Panc1 (cell line): ENCODE measurements at regions not wholly inside any gene's neighbourhood (a gene's known extent, or its start where the extent isn't known, plus 50 kb on each side); places are given as distances from the start of the nearest gene placed in this dataset.

Experiments used
- ATAC-seq: fragments of 200-7000 bp; cut with Tn5 transposase; 2 replicates; pipeline ENCODE4 v1.9.1; 2020; ENCODE audit warnings: mild to moderate bottlenecking, moderate library complexity
- BruUV-seq: library from RNA; stranded (reverse); fragments of 400-500 nt; replicated peaks from 2 replicates; lab custom pipeline; 2021; lab: Mats Ljungman, UMichigan
- CTCF ChIA-PET: fragments of 300-600 bp; sonication (Branson Sonifier 250); formaldehyde crosslinking; loops from one replicate; lab custom pipeline; 2022; ENCODE audit warnings: antibody characterized with exemption; lab: Charles Lee
- POLR2A ChIA-PET: fragments of 300-600 bp; sonication (Branson Sonifier 250); formaldehyde crosslinking; loops from one replicate; lab custom pipeline; 2022; ENCODE audit warnings: antibody characterized with exemption; lab: Charles Lee
- DNase-seq: peaks from one replicate; pipeline ENCODE4 v3.0.0-alpha.2; 2010; ENCODE audit warnings: low read depth, low spot score
- H3K27ac ChIP-seq: 2 replicates; pipeline ENCODE4 v1.5.1; 2011; ENCODE audit warnings: mild to moderate bottlenecking, low read length, inconsistent platforms
- H3K27me3 ChIP-seq: fragments of 200-500 bp; sonication (Bioruptor generic); 2 replicates; pipeline ENCODE4 v1.6.0; 2014; ENCODE audit warnings: low read length, inconsistent platforms; ENCODE audit not compliant: control insufficient read depth, insufficient read depth
- H3K36me3 ChIP-seq: fragments of 200-500 bp; sonication (Bioruptor generic); 2 replicates; pipeline ENCODE4 v1.5.1; 2014; ENCODE audit warnings: inconsistent platforms, mild to moderate bottlenecking, low read length, moderate library complexity; ENCODE audit not compliant: control insufficient read depth, insufficient read depth
- H3K4me1 ChIP-seq: 2 replicates; pipeline ENCODE4 v1.5.1; 2011; ENCODE audit warnings: inconsistent platforms, mild to moderate bottlenecking, low read length, moderate library complexity; ENCODE audit not compliant: control insufficient read depth, insufficient read depth
- H3K4me3 ChIP-seq, 2 experiments: 2 replicates each; pipeline ENCODE4 v1.5.1; 2011 to 2012; ENCODE audit warnings: low read depth in 2 of 2, low read length in 2 of 2, mild to moderate bottlenecking in 2 of 2, inconsistent platforms in 1 of 2, moderate library complexity in 1 of 2
- H3K9me3 ChIP-seq: fragments of 200-500 bp; sonication (Bioruptor generic); 2 replicates; pipeline ENCODE4 v1.5.1; 2014; ENCODE audit warnings: low read depth, mild to moderate bottlenecking, inconsistent platforms, low read length, moderate library complexity; ENCODE audit not compliant: control insufficient read depth, insufficient read depth
- CTCF ChIP-seq: fragments of 450-650 bp; IDR thresholded peaks from 2 replicates; pipeline ENCODE4 v1.5.1; 2017; ENCODE audit warnings: mild to moderate bottlenecking
- POLR2AphosphoS5 ChIP-seq: IDR thresholded peaks from 2 replicates; pipeline ENCODE4 v1.6.1; 2012; ENCODE audit warnings: mild to moderate bottlenecking, low read depth, low read length, moderate library complexity
- REST ChIP-seq, 2 experiments: IDR thresholded peaks; 2 replicates each; pipeline ENCODE4 v1.6.1; 2011 to 2012; ENCODE audit warnings: low read depth in 2 of 2, control low read depth in 1 of 2, low read length in 1 of 2, mild to moderate bottlenecking in 1 of 2, moderate library complexity in 1 of 2; ENCODE audit not compliant: insufficient read depth in 1 of 2
- SIN3A ChIP-seq: IDR thresholded peaks from 2 replicates; pipeline ENCODE4 v1.6.1; 2012; ENCODE audit warnings: low read depth, mild to moderate bottlenecking, low read length, moderate library complexity, borderline replicate concordance; ENCODE audit not compliant: insufficient read depth
- TCF7L2 ChIP-seq: IDR thresholded peaks from 2 replicates; pipeline ENCODE4 v1.6.1; 2011; ENCODE audit warnings: mild to moderate bottlenecking, low read depth, low read length, inconsistent platforms
- in situ Hi-C: cut with HindIII; loops from 2 replicates; pipeline ENCODE4 v1.10.0; 2016; ENCODE audit warnings: low sequenced_read_pairs, low pct_unique_long_range_greater_than_20kb
- intact Hi-C: fragments of 100-400 bp; cut with micrococcal nuclease; formaldehyde crosslinking; loops from one replicate; pipeline ENCODE4 v1.10.0; 2022; ENCODE audit not compliant: unreplicated experiment

- ChIA-PET POLR2A (no interaction called here), CTCF (no interaction called here)
- intact Hi-C loops, result no loop called here
- TF ChIP-seq POLR2AphosphoS5, result no peak
- TF ChIP-seq REST (IDR thresholded peaks at IDR 0.05; ENCODE audit: insufficient read depth in 1 of 2, low read depth in 2 of 2, low read length in 1 of 2), result no peak
- no peak for TF ChIP-seq SIN3A
- TF ChIP-seq TCF7L2, result no peak
- TF ChIP-seq CTCF, result no peak
- H3K9me3 ChIP-seq, result no peaks in the 10 kb centered on the region
- no peaks in the 10 kb centered on the region for H3K27me3 ChIP-seq
- DNase-seq (no peak), ATAC-seq (no peak)
- H3K36me3 ChIP-seq, result no peaks in the 10 kb centered on the region
- in situ Hi-C loops, result no loop called here
- no TSS peak for BruUV-seq
- H3K27ac ChIP-seq, result no peak overlapping the region
- no peak overlapping the region for H3K4me3 ChIP-seq
- peaks cover 7% of the 10 kb centered on the region for H3K4me1 ChIP-seq
These were observed 56.8 kb upstream of the TPM1 start for GRCh38 chr15:62985768-62986167.

GRCh38 chr15:62986948-62987347, 55.6 kb upstream of the TPM1 start:
- intact Hi-C loops, result no loop called here
- no peak for TF ChIP-seq SIN3A
- no peak for TF ChIP-seq CTCF
- TF ChIP-seq REST (IDR thresholded peaks at IDR 0.05; ENCODE audit: insufficient read depth in 1 of 2, low read depth in 2 of 2, low read length in 1 of 2), result no peak
- TF ChIP-seq POLR2AphosphoS5, result no peak
- no peak for TF ChIP-seq TCF7L2
- Histone ChIP-seq H3K36me3 (no peaks in the 10 kb centered on the region), H3K27me3 (no peaks in the 10 kb centered on the region), H3K27ac (no peak overlapping the region; the same call in 1 of the 2 replicates), H3K4me1 (peaks cover 7% of the 10 kb centered on the region), H3K4me3 (no peak overlapping the region), H3K9me3 (no peaks in the 10 kb centered on the region)
- DNase-seq, result no peak
- in situ Hi-C loops, result no loop called here
- no TSS peak for BruUV-seq
- ChIA-PET CTCF (no interaction called here), POLR2A (no interaction called here)
- ATAC-seq, result no peak
